BE2C (cell line): ENCODE measurements at regions not wholly inside any gene's neighbourhood (a gene's known extent, or its start where the extent isn't known, plus 50 kb on each side); places are given as distances from the start of the nearest gene placed in this dataset.

Experiments used
- DNase-seq: peaks from one replicate; pipeline ENCODE4 v3.0.0-alpha.2; 2020
- H3K27me3 ChIP-seq: fragments of 250-450 bp; sonication (Bioruptor Pico); 2 replicates; pipeline ENCODE4 v1.5.1; 2020; ENCODE audit warnings: mild to moderate bottlenecking
- H3K36me3 ChIP-seq: fragments of 250-450 bp; sonication (Bioruptor Pico); 2 replicates; pipeline ENCODE4 v1.5.1; 2020; ENCODE audit warnings: mild to moderate bottlenecking
- H3K4me1 ChIP-seq: fragments of 250-450 bp; sonication (Bioruptor Pico); 2 replicates; pipeline ENCODE4 v1.5.1; 2020
- H3K4me3 ChIP-seq: 2 replicates; pipeline ENCODE4 v1.5.1; 2011; ENCODE audit warnings: low read depth, low read length
- H3K9me3 ChIP-seq: fragments of 250-450 bp; sonication (Bioruptor Pico); 2 replicates; pipeline ENCODE4 v1.5.1; 2020
- CTCF ChIP-seq: IDR thresholded peaks from 2 replicates; pipeline ENCODE4 v1.5.1; 2012; ENCODE audit warnings: mild to moderate bottlenecking, low read depth, low read length

- Histone ChIP-seq H3K9me3 (no peaks in the 10 kb centered on the region), H3K4me1 (no peaks in the 10 kb centered on the region), H3K36me3 (no peaks in the 10 kb centered on the region), H3K4me3 (no peak overlapping the region), H3K27me3 (no peaks in the 10 kb centered on the region)
- TF ChIP-seq CTCF, result no peak
- DNase-seq, result no peak
These were observed 153.7 kb upstream of the TAC1 start for GRCh38 chr7:97578225-97578624.

- TF ChIP-seq CTCF, result no peak
- DNase-seq, result no peak
- Histone ChIP-seq H3K36me3 (no peaks in the 10 kb centered on the region), H3K9me3 (no peaks in the 10 kb centered on the region), H3K27me3 (no peaks in the 10 kb centered on the region), H3K4me3 (no peak overlapping the region), H3K4me1 (no peaks in the 10 kb centered on the region)
These were observed 151.7 kb upstream of the TAC1 start for GRCh38 chr7:97580205-97580604.

- H3K36me3 ChIP-seq, result no peaks in the 10 kb centered on the region
- H3K9me3 ChIP-seq, result no peaks in the 10 kb centered on the region
- H3K4me3 ChIP-seq, result no peak overlapping the region
- H3K27me3 ChIP-seq, result no peaks in the 10 kb centered on the region
- no peak for DNase-seq
- TF ChIP-seq CTCF, result no peak
- H3K4me1 ChIP-seq, result no peaks in the 10 kb centered on the region
These were observed 136.4 kb upstream of the TAC1 start for GRCh38 chr7:97595439-97595838.

- Histone ChIP-seq H3K36me3 (no peaks in the 10 kb centered on the region), H3K4me1 (no peaks in the 10 kb centered on the region), H3K9me3 (no peaks in the 10 kb centered on the region), H3K27me3 (no peaks in the 10 kb centered on the region), H3K4me3 (no peak overlapping the region)
- no peak for DNase-seq
- no peak for TF ChIP-seq CTCF
These were observed 129.9 kb upstream of the TAC1 start for GRCh38 chr7:97601931-97602457.

GRCh38 chr7:97620495-97620894 is 111.4 kb upstream of the TAC1 start:
- Histone ChIP-seq H3K4me3 (no peak overlapping the region), H3K9me3 (no peaks in the 10 kb centered on the region), H3K27me3 (no peaks in the 10 kb centered on the region), H3K36me3 (no peaks in the 10 kb centered on the region), H3K4me1 (no peaks in the 10 kb centered on the region)
- TF ChIP-seq CTCF, result no peak
- no peak for DNase-seq

- no peak for DNase-seq
- no peak for TF ChIP-seq CTCF
- Histone ChIP-seq H3K4me3 (no peak overlapping the region), H3K27me3 (no peaks in the 10 kb centered on the region), H3K4me1 (no peaks in the 10 kb centered on the region), H3K9me3 (no peaks in the 10 kb centered on the region), H3K36me3 (no peaks in the 10 kb centered on the region)
These were observed 108.6 kb upstream of the TAC1 start for GRCh38 chr7:97623333-97623732.
